ENCODE measurements at regions not wholly inside any gene's neighbourhood (a gene's known extent, or its start where the extent isn't known, plus 50 kb on each side); places are given as distances from the start of the nearest gene placed in this dataset.

DNA sequence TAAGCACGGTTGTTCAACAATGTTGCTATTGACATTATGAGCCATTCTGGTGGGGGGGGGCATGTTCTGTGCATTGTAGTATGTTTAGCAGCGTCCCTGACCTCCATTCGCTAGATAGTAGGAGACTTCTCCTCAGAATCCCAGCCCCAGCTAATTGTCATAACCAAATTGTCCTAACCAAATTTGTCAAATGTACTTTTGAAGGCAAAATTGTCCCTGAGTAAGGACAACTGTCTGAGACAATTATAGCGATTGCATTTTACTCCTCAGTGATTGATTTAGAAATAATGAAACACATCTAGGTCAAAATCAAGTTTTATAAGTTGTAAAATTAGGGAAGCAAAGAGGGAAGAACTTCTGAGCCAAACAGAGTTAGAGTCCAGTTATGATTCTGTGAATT is 541.8 kb upstream of the CHORDC1 start:
- Mint-ChIP-seq H3K4me1 (no peaks in the 10 kb centered on the region), H3K27ac (no peak overlapping the region), H3K27me3 (ENCODE audit: low read depth, poor library complexity) (no peaks in the 10 kb centered on the region), H3K4me3 (no peak overlapping the region), H3K9me3 (no peaks in the 10 kb centered on the region), H3K36me3 (ENCODE audit: low read depth) (no peaks in the 10 kb centered on the region)
- no peak for DNase-seq
- TF ChIP-seq, protein P1, sequence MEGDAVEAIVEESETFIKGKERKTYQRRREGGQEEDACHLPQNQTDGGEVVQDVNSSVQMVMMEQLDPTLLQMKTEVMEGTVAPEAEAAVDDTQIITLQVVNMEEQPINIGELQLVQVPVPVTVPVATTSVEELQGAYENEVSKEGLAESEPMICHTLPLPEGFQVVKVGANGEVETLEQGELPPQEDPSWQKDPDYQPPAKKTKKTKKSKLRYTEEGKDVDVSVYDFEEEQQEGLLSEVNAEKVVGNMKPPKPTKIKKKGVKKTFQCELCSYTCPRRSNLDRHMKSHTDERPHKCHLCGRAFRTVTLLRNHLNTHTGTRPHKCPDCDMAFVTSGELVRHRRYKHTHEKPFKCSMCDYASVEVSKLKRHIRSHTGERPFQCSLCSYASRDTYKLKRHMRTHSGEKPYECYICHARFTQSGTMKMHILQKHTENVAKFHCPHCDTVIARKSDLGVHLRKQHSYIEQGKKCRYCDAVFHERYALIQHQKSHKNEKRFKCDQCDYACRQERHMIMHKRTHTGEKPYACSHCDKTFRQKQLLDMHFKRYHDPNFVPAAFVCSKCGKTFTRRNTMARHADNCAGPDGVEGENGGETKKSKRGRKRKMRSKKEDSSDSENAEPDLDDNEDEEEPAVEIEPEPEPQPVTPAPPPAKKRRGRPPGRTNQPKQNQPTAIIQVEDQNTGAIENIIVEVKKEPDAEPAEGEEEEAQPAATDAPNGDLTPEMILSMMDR (IDR thresholded peaks at IDR 0.05), result no peak

DNA sequence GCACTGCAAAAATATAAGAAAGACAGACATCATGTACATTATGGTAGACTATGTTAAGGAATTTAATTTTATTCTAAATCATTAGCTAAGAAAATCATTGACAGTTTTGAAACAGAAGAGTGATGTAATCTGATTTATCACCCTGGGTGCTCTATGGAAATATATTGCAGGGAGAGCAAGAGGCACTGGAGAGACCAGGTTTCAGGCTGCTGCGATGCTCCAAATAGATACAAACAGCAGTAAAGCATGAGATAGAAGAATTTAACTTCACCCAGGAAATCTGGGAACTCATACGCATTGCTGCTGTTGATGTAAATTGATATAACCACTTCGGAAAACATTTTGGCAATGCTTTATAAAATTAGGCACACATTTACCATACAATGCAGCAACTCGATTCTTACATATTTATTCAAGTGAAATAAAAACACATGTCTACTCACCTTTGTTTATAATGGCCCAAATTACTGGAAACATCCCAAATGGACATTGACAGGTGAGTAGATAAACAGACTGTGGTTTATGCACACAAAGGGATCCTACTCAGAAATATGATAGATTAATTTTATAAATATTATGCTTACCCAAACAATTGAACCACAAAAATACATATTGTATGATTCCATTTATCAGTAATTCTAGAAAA is 535.1 kb upstream of the CHORDC1 start:
- no peaks in the 10 kb centered on the region for H3K36me3 Mint-ChIP-seq (ENCODE audit: low read depth)
- TF ChIP-seq, protein P1 (IDR thresholded peaks at IDR 0.05), result no peak
- no peak overlapping the region for H3K4me3 Mint-ChIP-seq

DNA sequence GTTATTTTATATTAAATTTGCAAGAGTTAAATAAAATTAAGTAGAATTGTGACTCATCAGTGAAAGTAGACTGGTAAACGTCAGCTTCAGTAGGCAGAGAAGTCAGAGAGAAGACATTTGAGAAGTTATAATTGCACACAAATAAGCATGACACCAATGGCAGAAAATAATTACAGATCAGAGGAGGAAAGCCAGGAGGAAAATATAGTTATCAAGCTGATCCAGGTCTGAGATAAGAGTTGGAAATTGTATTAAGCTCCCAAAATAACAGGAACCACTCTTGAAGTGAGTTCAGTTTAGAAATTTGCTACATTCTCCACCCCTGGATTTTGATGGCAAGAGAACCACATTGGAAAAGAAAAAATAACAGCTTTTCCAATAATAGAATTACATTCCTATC is 533.8 kb upstream of the CHORDC1 start:
- DNase-seq, result no peak
- H3K4me3 Mint-ChIP-seq, result no peak overlapping the region
- no peaks in the 10 kb centered on the region for H3K36me3 Mint-ChIP-seq (ENCODE audit: low read depth)
- H3K4me1 Mint-ChIP-seq, result no peaks in the 10 kb centered on the region
- no peaks in the 10 kb centered on the region for H3K9me3 Mint-ChIP-seq
- TF ChIP-seq, protein P1 (IDR thresholded peaks at IDR 0.05), result no peak
- H3K27ac Mint-ChIP-seq, result no peak overlapping the region
- no peaks in the 10 kb centered on the region for H3K27me3 Mint-ChIP-seq (ENCODE audit: low read depth, poor library complexity)

More for the DNA sequence above, 535.1 kb upstream of the CHORDC1 start:
- Mint-ChIP-seq H3K27me3 (ENCODE audit: low read depth, poor library complexity) (no peaks in the 10 kb centered on the region), H3K27ac (no peak overlapping the region), H3K4me1 (no peaks in the 10 kb centered on the region), H3K9me3 (no peaks in the 10 kb centered on the region)
- DNase-seq, result no peak

DNA sequence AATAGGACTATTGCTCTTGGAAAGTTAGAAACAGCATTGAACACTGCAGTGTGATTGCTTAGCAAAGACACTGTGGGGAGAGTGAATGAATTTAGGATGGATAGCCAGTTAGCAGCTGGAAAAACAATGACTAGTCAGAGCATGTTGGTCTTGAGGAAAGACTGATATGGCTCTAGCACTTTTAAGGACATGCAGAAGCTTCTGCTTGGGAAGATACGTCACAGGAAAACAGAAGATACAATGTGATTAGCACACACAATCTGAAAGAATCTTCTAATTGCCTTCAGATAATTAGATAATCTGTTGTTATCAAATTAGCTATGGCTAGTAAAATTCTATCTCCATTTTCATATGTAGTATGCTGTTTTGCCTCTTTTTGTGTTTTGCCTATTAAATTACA is 530.7 kb upstream of the CHORDC1 start:
- Mint-ChIP-seq H3K4me1 (no peaks in the 10 kb centered on the region), H3K27ac (no peak overlapping the region), H3K9me3 (no peaks in the 10 kb centered on the region), H3K27me3 (ENCODE audit: low read depth, poor library complexity) (no peaks in the 10 kb centered on the region), H3K4me3 (no peak overlapping the region), H3K36me3 (ENCODE audit: low read depth) (no peaks in the 10 kb centered on the region)
- TF ChIP-seq, protein P1 (IDR thresholded peaks at IDR 0.05), result no peak
- no peak for DNase-seq

DNA sequence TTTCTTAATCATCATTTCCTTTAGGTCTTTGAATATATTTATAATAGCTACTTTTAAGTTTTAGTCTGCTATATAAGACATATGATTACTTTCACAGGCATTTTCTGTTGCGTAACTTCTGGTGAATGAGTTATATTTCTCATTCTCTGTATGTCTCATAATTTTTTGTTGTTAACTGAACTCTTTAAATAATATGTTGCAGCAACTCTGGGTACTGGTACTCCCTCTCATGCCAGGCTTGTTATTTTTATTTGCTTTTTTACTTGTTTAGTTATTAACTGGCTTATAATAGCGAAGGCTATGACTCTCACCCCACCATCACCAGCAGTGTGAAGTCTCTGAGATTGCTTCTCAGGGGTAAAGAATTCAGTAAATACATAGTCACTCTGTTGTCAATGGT is 524.2 kb upstream of the CHORDC1 start:
- TF ChIP-seq, protein P1 (IDR thresholded peaks at IDR 0.05), result no peak
- H3K27me3 Mint-ChIP-seq (ENCODE audit: low read depth, poor library complexity), result no peaks in the 10 kb centered on the region

DNA sequence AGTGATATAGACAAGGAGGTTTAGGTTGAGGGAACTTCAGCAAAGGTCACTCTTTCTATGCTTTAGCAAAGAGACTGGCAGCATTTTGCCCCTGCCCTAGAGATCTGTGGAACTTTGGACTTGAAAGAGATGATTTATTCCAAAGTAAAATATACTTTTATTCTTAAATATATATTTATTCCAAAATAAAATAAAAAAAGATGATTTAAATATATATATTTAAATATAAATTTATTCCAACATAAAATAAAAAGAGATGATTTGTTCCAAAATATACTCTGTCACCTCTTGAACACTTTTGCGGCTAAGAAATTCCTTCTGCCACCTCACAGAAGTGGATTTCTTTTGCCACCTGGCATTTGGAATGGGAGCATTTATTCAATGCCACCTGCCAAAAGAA is 521.3 kb upstream of the CHORDC1 start:
- Mint-ChIP-seq H3K4me1 (no peaks in the 10 kb centered on the region), H3K36me3 (ENCODE audit: low read depth) (peaks cover 4% of the 10 kb centered on the region), H3K9me3 (peaks cover 28% of the 10 kb centered on the region), H3K27me3 (ENCODE audit: low read depth, poor library complexity) (peaks cover 4% of the 10 kb centered on the region), H3K4me3 (no peak overlapping the region), H3K27ac (no peak overlapping the region)
- TF ChIP-seq, protein P1 (IDR thresholded peaks at IDR 0.05), result no peak
- DNase-seq, result no peak

More for the DNA sequence above, 524.2 kb upstream of the CHORDC1 start:
- Mint-ChIP-seq H3K27ac (no peak overlapping the region), H3K9me3 (peaks cover 28% of the 10 kb centered on the region), H3K36me3 (ENCODE audit: low read depth) (peaks cover 4% of the 10 kb centered on the region), H3K4me3 (no peak overlapping the region), H3K4me1 (no peaks in the 10 kb centered on the region)
- no peak for DNase-seq

Data from nephron progenitor cell (in vitro differentiated cells).